Activated T-helper 9 cell treated with anti-CD3 and anti-CD28 coated beads, Interleukin-2, amount 50 U/mL, for 16 hours (primary cell): ENCODE measurements at regions not wholly inside any gene's neighbourhood (a gene's known extent, or its start where the extent isn't known, plus 50 kb on each side); places are given as distances from the start of the nearest gene placed in this dataset.

ENCODE experiments used
- DNase-seq: peaks from one replicate; pipeline ENCODE4 v3.0.0-alpha.2; 2020; ENCODE audit warnings: low read depth

DNA sequence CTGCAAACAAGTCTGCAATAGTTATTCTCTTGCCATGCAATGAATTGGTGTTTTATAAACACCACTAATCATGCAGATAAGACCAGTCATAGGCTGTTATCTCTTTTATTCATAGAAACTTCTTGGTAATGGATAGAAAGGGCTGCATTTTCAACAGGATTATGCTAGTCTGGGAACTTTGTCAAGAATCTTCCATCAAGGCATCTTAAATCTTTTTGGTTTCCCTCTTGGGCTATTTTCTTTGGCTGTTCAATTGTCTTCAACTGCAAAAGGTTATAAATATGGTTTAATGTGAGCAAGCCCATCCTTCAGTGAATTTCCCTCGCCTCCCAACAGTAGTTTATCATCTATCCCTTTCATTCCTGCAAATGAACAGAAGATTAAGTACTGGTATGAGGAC is 59.0 kb upstream of the MINAR1 start:
- DNase-seq: no peak

DNA sequence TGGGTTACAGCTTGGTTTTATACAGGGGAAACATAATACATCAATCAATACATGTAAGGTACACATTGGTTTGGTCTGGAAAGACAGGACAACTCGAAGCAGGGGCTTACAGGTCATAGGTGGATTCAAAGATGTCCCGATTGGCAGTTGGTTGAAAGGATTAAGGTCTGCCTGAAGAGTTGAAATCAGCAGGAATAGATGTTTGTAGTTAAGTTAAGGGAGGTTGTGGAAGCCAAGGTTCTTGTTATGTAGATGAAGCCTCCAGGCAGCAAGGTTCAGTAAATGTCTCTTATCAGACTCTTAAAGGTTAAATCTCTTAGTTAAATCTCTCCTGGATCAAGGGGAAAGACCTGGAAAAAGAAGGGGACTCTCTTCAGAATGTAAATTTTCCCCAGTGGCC is 58.4 kb upstream of the MINAR1 start:
- no peak for DNase-seq

GRCh38 chr15:79376383-79376782 is 55.8 kb upstream of the MINAR1 start:
- no peak for DNase-seq

DNA sequence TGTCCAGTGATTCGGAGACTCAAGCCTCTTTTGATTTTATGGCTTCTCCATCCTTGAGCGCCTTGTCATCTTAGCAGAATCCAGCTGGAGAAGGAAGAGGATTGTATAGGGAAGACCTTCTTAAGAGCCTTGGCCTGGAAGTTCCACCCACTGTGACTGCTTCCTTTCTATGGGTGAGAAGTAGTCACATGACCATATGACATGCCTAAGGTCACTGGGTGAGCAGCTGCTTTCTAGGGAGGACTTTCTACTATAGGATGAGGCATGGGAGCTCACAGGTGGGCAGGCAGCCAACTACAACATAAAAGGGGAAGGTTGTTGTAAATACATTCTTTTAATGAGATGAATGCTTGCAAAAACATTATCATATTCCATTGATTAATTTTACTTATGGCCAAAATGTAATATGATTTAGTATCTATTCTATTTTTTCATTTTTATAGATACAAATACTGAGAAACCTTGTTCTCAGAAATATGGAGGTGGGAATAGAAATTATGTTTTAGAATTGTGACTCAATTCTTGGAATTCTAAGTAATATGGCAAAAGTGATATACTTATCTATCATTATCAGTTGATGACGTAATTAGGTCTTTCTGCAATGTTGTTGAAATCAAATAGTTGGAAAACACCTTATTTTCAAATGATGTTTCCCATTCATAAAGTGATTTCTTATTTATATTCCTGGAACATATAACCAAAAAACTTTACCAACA is 53.6 kb upstream of the MINAR1 start:
- DNase-seq: no peak

DNA sequence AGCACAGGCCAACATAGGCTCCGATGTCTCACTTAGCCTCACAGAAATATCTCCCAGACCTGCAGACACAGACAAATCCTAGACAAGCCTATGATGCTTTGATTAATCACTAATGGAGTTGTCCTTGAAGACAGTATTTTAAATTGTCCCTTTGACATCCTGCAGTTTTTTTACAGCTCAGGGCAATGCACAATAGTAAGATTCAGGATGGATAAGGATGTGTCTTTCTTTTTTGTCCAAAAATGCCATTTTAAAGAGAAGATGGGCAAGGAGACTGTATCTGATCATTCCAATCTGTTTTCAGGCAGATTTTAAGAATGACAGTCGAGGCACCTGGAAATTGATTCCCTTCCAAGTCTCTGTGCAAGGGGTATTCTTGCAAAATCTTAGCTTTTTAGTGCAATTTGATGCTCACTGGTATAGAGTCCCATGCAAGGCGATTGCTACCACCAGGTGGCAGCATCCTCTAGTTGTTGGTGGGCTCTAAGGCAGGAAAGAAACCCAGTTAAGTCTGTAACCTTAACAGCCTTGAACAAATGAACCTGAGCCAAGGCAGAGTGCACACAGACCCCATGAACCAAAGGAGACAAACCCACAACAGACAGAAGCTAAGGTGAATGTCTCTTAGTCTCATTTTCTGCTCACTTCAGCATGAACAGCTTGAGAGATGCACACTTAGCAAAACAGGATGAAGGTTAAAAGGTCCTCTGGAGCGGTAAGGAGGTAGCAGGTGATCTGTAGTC is 51.2 kb upstream of the MINAR1 start:
- DNase-seq: peak; percentile 59

- DNase-seq: no peak
Measured at GRCh38 chr15:79381593-79381992, 50.5 kb upstream of the MINAR1 start.
